Activated naive CD4-positive, alpha-beta T cell treated with anti-CD3 and anti-CD28 coated beads, Interleukin-2, amount 10 ng/mL, durations not matched to agents 7 days and 5 days (primary cell): ENCODE measurements at regions not wholly inside any gene's neighbourhood (a gene's known extent, or its start where the extent isn't known, plus 50 kb on each side); places are given as distances from the start of the nearest gene placed in this dataset.
"Not testable (repeated sequence)": the region's sequence is repeated elsewhere in the genome, so short reads cannot be mapped to it uniquely, and the experiment has no call there.

Experiments used
- CTCF ChIA-PET: fragments of 350-600 bp; sonication (Branson Sonifier 250); formaldehyde crosslinking; loops from one replicate; lab custom pipeline; 2021; ENCODE audit warnings: antibody characterized with exemption; lab: Charles Lee
- DNase-seq: peaks from one replicate; pipeline ENCODE4 v3.0.0-alpha.2; 2020
- H3K27ac Mint-ChIP-seq: one replicate; pipeline ENCODE4 v1.8.0; 2021; ENCODE audit warnings: mild to moderate bottlenecking, moderate library complexity, mixed read lengths
- H3K27me3 Mint-ChIP-seq: one replicate; pipeline ENCODE4 v1.8.0; 2021; ENCODE audit warnings: mild to moderate bottlenecking, mixed read lengths
- H3K36me3 Mint-ChIP-seq: one replicate; pipeline ENCODE4 v1.8.0; 2021; ENCODE audit warnings: mixed read lengths
- H3K4me1 Mint-ChIP-seq: one replicate; pipeline ENCODE4 v1.8.0; 2021; ENCODE audit warnings: mixed read lengths
- H3K4me3 Mint-ChIP-seq: one replicate; pipeline ENCODE4 v1.8.0; 2021; ENCODE audit warnings: mild to moderate bottlenecking, moderate library complexity, mixed read lengths
- H3K9me3 Mint-ChIP-seq: one replicate; pipeline ENCODE4 v1.8.0; 2021; ENCODE audit warnings: mixed read lengths

DNA sequence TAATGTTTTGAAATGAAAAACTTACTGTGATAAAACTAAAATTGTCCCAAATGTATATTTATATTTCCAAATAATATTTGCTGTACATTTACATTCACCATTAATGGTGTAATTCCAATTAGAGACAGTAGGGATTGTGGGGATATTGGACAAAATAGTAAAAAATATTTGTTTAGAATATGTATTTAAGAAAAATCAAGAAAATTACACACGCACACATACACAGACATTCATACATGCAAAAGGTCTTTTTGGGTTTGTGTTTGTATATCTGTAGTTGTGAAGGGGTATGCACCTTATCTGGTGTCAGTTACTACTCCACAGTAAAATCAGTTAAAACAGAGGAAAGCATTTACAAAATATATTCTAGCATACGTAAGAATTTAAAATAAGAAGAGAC is 435.9 kb upstream of the ZNF804A start:
- Mint-ChIP-seq H3K4me3 (no peak overlapping the region), H3K4me1 (no peaks in the 10 kb centered on the region), H3K9me3 (peaks cover 13% of the 10 kb centered on the region), H3K27me3 (no peaks in the 10 kb centered on the region), H3K36me3 (no peaks in the 10 kb centered on the region), H3K27ac (no peak overlapping the region)
- CTCF ChIA-PET: no interaction called here
- no peak for DNase-seq

DNA sequence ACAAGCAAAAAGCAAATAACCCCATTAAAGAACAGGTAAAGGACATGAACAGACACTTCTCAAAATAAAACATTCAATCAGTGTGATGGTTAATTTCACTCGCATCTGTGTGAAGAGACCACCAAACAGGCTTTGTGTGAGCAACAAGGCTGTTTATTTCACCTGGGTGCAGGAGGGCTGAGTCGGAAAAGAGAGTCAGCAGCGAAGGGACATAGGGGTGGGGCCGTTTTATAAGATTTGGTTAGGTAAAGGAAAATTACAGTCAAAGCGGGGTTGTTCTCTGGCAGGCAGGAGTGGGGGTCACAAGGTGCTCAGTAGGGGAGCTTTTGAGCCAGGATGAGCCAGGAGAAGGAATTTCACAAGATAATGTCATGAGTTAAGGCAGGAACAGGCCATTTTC is 429.5 kb upstream of the ZNF804A start:
- H3K4me1 Mint-ChIP-seq, H3K4me3 Mint-ChIP-seq, DNase-seq, H3K36me3 Mint-ChIP-seq, CTCF ChIA-PET, H3K27me3 Mint-ChIP-seq, H3K27ac Mint-ChIP-seq: not testable (repeated sequence)
- H3K9me3 Mint-ChIP-seq: peaks cover 16% of the 10 kb centered on the region

DNA sequence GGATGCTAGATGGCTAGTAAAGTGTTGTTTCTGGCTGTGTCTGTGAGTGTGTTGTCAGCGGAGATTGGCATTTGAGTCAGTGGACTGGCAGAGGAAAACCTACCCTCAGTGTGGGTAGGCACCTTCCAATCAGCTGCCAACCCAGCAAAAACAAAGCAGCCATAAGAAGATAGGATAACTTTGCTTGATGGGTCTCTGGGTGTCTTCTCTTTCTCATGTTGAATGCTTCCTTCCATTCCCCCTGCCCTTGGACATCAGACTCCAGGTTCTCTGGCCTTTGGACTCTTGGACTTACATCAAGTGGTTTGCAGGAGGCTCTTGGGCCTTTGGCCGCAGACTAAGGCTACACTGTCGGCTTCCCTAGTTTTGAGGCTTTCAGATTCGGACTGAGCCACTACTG is 429.0 kb upstream of the ZNF804A start:
- no peak overlapping the region for H3K4me3 Mint-ChIP-seq
- no peaks in the 10 kb centered on the region for H3K36me3 Mint-ChIP-seq
- peaks cover 16% of the 10 kb centered on the region for H3K9me3 Mint-ChIP-seq
- H3K27ac Mint-ChIP-seq: no peak overlapping the region
- CTCF ChIA-PET: no interaction called here
- H3K4me1 Mint-ChIP-seq: no peaks in the 10 kb centered on the region
- no peaks in the 10 kb centered on the region for H3K27me3 Mint-ChIP-seq
- no peak for DNase-seq

DNA sequence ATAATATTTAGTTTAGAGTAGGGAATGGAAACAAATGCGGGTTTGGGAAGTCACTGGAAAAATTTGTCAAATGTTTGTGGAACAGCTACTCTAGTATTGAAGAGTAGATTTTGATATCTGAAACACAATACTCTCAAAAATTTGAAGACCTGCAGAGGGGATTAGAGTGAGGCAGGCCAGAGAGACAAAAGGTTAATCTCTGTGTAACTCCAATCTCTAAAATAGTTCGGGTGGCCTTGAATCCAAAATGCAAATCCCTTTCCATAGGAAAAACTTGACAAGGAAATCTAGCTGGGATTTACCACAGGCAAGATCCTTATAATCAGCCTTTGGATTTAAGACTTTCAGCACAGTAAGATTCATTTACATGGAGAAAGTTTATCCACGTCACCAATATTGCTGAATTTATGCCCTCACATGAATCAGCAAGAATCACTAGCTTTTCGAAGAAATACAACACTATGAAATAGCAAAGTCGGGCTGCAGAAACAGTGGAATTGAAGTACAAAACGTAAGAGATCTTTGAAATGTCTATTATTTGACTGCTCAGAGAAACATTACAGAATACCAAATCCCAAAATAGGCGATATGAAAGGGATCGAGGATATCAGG is 423.7 kb upstream of the ZNF804A start:
- no peak overlapping the region for H3K4me3 Mint-ChIP-seq
- H3K36me3 Mint-ChIP-seq: no peaks in the 10 kb centered on the region
- CTCF ChIA-PET: no interaction called here
- no peak for DNase-seq
- no peaks in the 10 kb centered on the region for H3K27me3 Mint-ChIP-seq
- H3K4me1 Mint-ChIP-seq: no peaks in the 10 kb centered on the region
- H3K27ac Mint-ChIP-seq: no peak overlapping the region
- H3K9me3 Mint-ChIP-seq: peaks cover 4% of the 10 kb centered on the region

DNA sequence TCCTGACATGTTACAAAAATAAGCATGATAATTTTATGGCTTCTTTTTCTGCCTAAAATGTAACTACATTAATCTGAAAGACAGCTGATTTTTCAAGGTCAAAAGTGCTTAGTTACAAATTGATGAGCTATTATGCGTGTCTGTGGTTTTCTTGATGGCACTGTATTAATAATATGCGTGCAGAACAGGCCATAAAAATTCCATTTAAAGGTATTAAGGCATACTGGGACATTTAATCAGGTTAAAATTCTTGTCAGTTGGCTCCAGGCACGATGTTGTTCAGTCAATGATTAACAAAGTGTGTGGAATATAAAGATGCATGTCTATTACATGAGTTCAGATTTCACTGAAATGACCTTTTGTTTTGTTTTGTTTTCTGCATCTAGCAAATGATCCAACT is 420.1 kb upstream of the ZNF804A start:
- H3K27ac Mint-ChIP-seq: no peak overlapping the region
- CTCF ChIA-PET: no interaction called here
- H3K4me1 Mint-ChIP-seq: no peaks in the 10 kb centered on the region
- H3K9me3 Mint-ChIP-seq: no peaks in the 10 kb centered on the region
- DNase-seq: no peak
- H3K27me3 Mint-ChIP-seq: no peaks in the 10 kb centered on the region
- no peak overlapping the region for H3K4me3 Mint-ChIP-seq
- no peaks in the 10 kb centered on the region for H3K36me3 Mint-ChIP-seq

DNA sequence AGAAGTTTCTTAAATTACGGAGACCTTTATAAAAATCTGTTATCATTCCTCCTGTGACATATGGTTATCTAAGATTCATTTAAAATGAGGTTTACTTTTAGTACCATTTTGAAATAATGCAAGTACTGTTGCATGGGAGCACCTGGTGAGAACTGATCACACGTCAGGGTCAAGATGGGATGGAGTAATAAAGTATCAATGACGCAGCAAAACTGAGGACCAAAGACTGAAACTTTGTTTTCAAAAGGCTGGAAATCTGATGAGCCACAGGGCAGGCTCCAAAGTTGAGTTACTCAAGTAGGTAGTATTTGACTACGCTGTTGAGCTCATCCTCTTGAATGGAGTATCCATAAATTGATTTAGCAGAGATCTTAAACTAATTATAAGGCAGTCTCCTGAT is 411.9 kb upstream of the ZNF804A start:
- Mint-ChIP-seq H3K36me3 (no peaks in the 10 kb centered on the region), H3K4me1 (no peaks in the 10 kb centered on the region), H3K4me3 (no peak overlapping the region), H3K27me3 (no peaks in the 10 kb centered on the region), H3K9me3 (peaks cover 8% of the 10 kb centered on the region), H3K27ac (no peak overlapping the region)
- no peak for DNase-seq
- CTCF ChIA-PET: no interaction called here

DNA sequence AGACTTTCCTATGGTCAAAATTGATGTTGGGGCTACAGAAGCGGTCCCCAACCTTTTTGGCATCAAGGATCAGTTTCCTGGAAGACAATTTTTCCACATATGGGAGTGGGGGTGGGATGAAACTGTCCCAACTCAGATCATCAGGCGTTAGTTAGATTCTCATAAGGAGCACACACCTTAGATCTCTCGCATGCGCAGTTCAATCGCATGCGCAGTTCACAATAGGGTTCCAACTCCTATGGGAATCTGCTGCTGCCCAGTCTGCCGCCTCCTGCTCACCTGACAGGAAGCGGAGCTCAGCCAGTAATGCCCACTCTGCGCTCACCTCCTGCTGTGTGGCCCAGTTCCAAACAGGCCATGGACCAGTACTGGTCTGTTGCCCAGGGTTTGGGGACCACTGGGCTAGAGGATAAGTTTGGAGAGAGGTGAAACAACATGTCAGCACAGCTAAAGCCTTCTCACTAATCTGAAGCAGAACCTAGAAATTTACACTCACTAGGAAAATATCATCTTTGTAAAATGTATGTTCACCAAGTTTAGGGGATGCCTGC is 410.8 kb upstream of the ZNF804A start:
- Mint-ChIP-seq H3K4me1 (no peaks in the 10 kb centered on the region), H3K27me3 (no peaks in the 10 kb centered on the region), H3K4me3 (no peak overlapping the region), H3K27ac (no peak overlapping the region), H3K9me3 (peaks cover 8% of the 10 kb centered on the region), H3K36me3 (no peaks in the 10 kb centered on the region)
- no peak for DNase-seq
- CTCF ChIA-PET: no interaction called here

DNA sequence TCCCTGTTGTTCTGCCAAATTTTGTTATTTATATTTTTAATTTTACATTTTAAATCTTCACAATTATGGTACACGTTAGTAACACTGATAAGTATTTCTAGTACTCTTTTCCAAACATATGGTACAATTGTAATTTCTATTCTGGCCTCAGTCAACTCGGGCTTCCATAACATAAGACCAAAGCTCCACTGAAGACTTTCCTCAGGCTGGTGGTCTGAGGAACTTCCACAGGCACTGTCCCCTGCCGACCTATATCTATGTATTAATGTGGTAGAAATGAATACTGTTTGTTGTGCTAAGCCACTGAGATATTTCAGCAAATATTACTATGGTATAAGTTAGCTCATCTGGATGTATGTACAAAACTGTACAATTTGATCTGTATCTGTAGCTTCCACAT is 407.6 kb upstream of the ZNF804A start:
- no peak overlapping the region for H3K27ac Mint-ChIP-seq
- CTCF ChIA-PET: no interaction called here
- H3K36me3 Mint-ChIP-seq: no peaks in the 10 kb centered on the region
- H3K9me3 Mint-ChIP-seq: peaks cover 8% of the 10 kb centered on the region
- no peaks in the 10 kb centered on the region for H3K4me1 Mint-ChIP-seq
- no peak for DNase-seq
- no peaks in the 10 kb centered on the region for H3K27me3 Mint-ChIP-seq
- no peak overlapping the region for H3K4me3 Mint-ChIP-seq

DNA sequence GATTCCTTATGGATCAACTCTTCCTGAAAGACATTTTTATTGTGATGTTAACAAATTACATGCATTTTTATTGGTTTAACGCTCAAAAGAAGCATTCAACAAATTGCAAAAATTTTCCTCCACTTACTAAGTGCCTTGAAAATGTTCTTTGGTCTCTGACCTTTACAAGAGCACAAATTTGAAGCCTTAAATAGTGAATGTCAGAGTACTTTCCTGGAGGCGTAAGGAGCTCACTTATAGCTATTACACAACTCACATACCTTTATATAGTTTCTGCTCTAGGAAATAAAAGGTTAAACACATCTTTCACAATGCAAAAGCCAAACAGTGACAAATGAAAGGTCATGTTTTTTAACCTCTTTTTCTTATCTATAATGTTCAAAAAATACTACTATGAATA is 405.7 kb upstream of the ZNF804A start:
- Mint-ChIP-seq H3K4me1 (no peaks in the 10 kb centered on the region), H3K27ac (no peak overlapping the region), H3K36me3 (no peaks in the 10 kb centered on the region), H3K4me3 (no peak overlapping the region), H3K27me3 (no peaks in the 10 kb centered on the region), H3K9me3 (peaks cover 3% of the 10 kb centered on the region)
- no peak for DNase-seq
- CTCF ChIA-PET: no interaction called here

DNA sequence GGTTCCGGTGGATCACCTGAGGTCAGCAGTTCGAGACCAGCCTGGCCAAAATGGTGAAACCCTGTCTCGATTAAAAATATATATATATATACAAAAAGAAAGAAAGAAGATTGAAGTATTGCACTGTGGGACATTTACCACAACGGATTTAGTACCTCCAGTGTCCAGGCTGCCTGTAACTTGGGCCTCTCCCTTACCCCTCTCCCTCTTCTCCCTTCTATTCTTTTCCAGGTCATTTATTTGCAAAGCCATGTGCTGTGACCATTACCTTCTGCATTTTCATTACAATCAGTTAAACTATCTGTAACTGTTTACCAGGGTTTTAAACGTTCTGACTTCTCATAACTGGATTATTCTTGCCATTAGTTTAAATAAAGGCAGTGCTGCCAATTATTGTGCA is 400.9 kb upstream of the ZNF804A start:
- peaks cover 3% of the 10 kb centered on the region for H3K9me3 Mint-ChIP-seq
- no peak overlapping the region for H3K4me3 Mint-ChIP-seq
- no peaks in the 10 kb centered on the region for H3K36me3 Mint-ChIP-seq
- no peaks in the 10 kb centered on the region for H3K27me3 Mint-ChIP-seq
- no peak for DNase-seq
- no peak overlapping the region for H3K27ac Mint-ChIP-seq
- CTCF ChIA-PET: no interaction called here
- H3K4me1 Mint-ChIP-seq: no peaks in the 10 kb centered on the region

DNA sequence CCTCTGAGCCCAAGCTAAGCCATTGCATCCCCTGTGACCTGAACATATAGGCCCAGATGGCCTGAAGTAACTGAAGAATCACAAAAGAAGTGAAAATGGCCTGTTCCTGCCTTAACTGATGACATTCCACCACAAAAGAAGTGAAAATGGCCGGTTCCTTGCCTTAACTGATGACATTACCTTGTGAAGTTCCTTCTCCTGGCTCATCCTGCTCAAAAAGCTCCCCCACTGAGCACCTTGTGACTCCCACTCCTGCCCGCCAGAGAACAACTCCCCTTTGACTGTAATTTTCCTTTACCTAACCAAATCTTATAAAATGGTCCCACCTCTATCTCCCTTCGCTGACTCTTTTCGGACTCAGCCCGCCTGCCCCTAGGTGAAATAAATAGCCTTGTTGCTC is 399.5 kb upstream of the ZNF804A start:
- H3K36me3 Mint-ChIP-seq, H3K4me3 Mint-ChIP-seq, H3K27me3 Mint-ChIP-seq, H3K4me1 Mint-ChIP-seq, H3K9me3 Mint-ChIP-seq, H3K27ac Mint-ChIP-seq, DNase-seq, CTCF ChIA-PET: not testable (repeated sequence)

DNA sequence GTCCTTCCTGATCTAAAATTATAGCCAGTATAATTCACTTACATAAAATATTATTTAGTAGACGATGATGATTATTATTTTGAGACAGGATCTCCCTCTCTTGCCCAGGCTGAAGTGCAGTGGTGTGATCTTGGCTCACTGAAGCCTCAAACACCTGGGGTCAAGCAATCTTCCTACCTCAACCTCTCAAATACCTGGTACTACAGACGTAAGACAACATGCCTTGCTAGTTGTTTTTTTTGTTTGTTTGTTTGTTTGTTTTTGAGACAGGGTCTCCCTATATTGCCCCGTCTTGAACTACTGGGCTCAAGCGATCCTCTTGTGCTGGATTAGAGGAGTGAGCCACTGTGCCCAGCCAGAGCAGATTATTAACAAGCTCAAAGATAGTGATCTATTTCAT is 399.1 kb upstream of the ZNF804A start:
- CTCF ChIA-PET: no interaction called here
- Mint-ChIP-seq H3K27me3 (no peaks in the 10 kb centered on the region), H3K27ac (no peak overlapping the region), H3K4me3 (no peak overlapping the region), H3K9me3 (peaks cover 3% of the 10 kb centered on the region), H3K36me3 (no peaks in the 10 kb centered on the region), H3K4me1 (no peaks in the 10 kb centered on the region)
- DNase-seq: no peak

DNA sequence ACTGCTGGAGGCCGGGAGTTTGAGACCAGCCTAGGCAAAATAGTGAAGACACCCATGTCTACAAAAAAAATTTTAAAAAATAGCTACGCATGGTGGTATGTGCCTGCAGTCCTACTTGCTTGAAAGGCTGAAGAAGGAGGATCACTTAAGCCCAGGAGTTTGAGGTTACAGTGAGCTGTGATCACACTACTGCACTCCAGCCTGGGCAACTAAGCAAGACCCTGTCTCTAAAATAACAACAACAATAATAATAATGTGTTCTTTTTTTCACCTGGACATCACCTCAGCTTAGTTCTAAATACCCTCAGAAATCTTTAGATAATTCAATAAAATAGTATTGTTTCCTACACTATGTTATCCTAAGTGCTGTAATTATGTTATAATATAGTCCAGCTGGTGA is 397.1 kb upstream of the ZNF804A start:
- no peak for DNase-seq
- peaks cover 3% of the 10 kb centered on the region for H3K9me3 Mint-ChIP-seq
- H3K4me1 Mint-ChIP-seq: no peaks in the 10 kb centered on the region
- H3K36me3 Mint-ChIP-seq: no peaks in the 10 kb centered on the region
- no peak overlapping the region for H3K27ac Mint-ChIP-seq
- CTCF ChIA-PET: no interaction called here
- no peak overlapping the region for H3K4me3 Mint-ChIP-seq
- no peaks in the 10 kb centered on the region for H3K27me3 Mint-ChIP-seq

DNA sequence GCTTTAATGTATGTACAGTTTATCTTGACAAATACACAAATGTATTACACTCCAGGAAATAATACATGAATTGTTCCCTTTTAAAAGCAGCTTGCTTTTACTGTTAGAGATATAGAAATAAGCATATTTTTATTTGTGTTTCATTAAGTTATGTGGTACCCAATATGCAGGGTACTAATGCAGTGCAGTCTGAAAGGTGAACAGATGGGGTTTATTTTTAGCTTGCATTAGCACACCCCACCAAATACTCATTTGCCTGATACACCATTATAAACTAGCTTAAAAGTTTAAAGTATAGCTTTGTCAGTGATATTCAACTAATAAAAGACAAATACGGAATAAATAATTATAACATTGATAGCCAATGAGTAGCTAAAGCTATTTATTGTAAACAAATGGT is 394.7 kb upstream of the ZNF804A start:
- Mint-ChIP-seq H3K27me3 (no peaks in the 10 kb centered on the region), H3K36me3 (no peaks in the 10 kb centered on the region), H3K4me1 (no peaks in the 10 kb centered on the region), H3K9me3 (peaks cover 3% of the 10 kb centered on the region), H3K27ac (no peak overlapping the region), H3K4me3 (no peak overlapping the region)
- no peak for DNase-seq
- CTCF ChIA-PET: no interaction called here

DNA sequence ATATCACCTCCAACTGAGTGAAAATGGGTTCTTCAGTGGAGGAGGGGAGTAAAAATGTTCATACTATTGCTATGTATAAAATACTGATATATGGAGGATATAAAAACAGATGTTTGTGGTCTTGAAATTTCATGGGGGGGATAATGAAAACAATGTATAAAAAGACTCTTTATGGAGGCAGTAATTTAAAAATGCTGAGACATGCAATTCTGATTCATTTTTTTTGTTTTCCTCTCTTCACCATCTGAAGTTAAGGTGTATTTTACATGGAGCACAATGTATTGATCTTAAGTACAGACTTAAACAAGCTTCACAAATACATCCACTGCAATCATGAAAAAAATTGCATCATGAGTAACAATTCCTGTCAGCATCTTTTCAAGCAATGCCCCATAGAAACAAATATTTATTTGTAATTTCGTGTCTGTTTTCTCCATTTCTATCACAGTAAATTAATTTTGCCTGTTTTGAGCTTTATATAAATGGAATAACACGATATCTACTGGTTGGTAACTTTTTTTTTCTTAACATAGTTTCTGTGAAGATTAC is 393.2 kb upstream of the ZNF804A start:
- H3K9me3 Mint-ChIP-seq: no peaks in the 10 kb centered on the region
- H3K4me3 Mint-ChIP-seq: no peak overlapping the region
- no peaks in the 10 kb centered on the region for H3K4me1 Mint-ChIP-seq
- H3K36me3 Mint-ChIP-seq: no peaks in the 10 kb centered on the region
- CTCF ChIA-PET: no interaction called here
- no peak for DNase-seq
- H3K27ac Mint-ChIP-seq: no peak overlapping the region
- H3K27me3 Mint-ChIP-seq: no peaks in the 10 kb centered on the region
